ENCODE measurements at regions not wholly inside any gene's neighbourhood (a gene's known extent, or its start where the extent isn't known, plus 50 kb on each side); places are given as distances from the start of the nearest gene placed in this dataset.

DNA sequence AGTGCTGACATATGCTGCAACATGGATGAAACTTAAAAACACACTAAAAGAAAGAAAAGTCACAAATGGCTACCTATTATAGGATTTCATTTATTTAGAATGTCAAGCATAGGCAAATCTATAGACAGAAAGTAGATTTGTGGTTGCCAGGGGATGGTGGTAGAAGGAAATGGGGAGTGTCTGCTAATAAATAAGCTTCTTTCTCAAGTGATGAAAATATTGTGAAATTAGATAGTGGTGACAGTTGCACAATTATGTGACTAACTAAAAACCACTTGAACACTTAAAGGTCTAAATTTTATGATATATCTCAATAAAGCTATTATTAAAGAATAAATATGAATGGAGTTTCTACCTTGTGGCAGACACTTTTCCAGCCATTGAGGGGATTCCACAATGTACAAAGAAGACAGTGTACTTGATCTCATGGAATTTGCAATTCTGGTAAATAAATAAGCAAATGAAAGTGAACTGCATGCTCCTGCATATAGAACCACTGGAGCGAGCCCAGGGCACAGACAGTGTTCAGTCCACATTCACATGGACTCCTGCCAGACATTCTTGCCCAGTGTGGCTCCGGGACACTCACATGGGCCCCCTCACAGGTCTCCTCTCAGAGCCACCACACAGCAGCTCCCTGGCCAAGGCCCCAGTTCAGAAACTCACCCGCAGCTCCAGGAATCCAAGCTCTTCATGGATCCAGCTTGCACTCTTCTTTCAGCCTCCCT, 107.1 kb upstream of the ARID2 start:
- Histone ChIP-seq H3K4me1 (ENCODE audit: control insufficient read depth, extremely low read depth, insufficient read depth, low read length) (no peaks in the 10 kb centered on the region), H3K79me2 (ENCODE audit: control insufficient read depth, insufficient read depth, low read length) (no peaks in the 10 kb centered on the region), H3K9me3 (replicated peaks; ENCODE audit: control insufficient read depth, insufficient read depth, low read length) (no peaks in the 10 kb centered on the region), H4K20me1 (replicated peaks; ENCODE audit: control insufficient read depth, extremely low read depth, insufficient read depth, low read length) (no peaks in the 10 kb centered on the region), H3K36me3 (ENCODE audit: control insufficient read depth in 2 of 2, extremely low read depth in 1 of 2, insufficient read depth in 2 of 2, low read length in 2 of 2) (no peaks in the 10 kb centered on the region), H3K9ac (replicated peaks; ENCODE audit: extremely low read depth, insufficient read depth, low read length) (no peak overlapping the region), H3K9me1 (replicated peaks; ENCODE audit: control insufficient read depth, extremely low read depth, insufficient read depth, low read length) (no peaks in the 10 kb centered on the region), H3K27ac (ENCODE audit: insufficient read depth, low read depth, low read length) (no peak overlapping the region), H3K27me3 (ENCODE audit: control insufficient read depth in 2 of 2, insufficient read depth in 2 of 2, low read length in 2 of 2) (peaks cover 5 to 12% of the 10 kb centered on the region in 2 experiments), H3K4me3 (replicated peaks in 1 of 3; ENCODE audit: insufficient read depth in 1 of 3, low read depth in 1 of 3, low read length in 3 of 3) (no peak overlapping the region), H3K4me2 (ENCODE audit: insufficient read depth, low read length) (no peak overlapping the region), H2AFZ (ENCODE audit: low read depth, low read length) (no peak overlapping the region)
- dilution Hi-C loops (cut with MboI; ENCODE audit: extremely low pct_ligation_motif_present, low sequenced_read_pairs) (no loop called here), intact Hi-C loops (cut with micrococcal nuclease) (no loop called here)
- no TSS peak for BruUV-seq (replicated peaks)
- no peak for FAIRE-seq
- CTCF ChIA-PET = no interaction called here
- no peak for DNase-seq (ENCODE audit: low read depth, low spot score)
- POLR2A ChIA-PET = no interaction called here
- TF ChIP-seq JUN (IDR thresholded peaks at IDR 0.05; ENCODE audit: borderline replicate concordance, insufficient read depth, insufficient read length, low read depth) (no peak), EZH2 (IDR thresholded peaks at IDR 0.05; ENCODE audit: borderline replicate concordance, low read depth, low read length, severe bottlenecking) (no peak), POLR2A (IDR thresholded peaks at IDR 0.05; ENCODE audit: low read depth, low read length) (no peak)
- TF ChIP-seq, protein P1, sequence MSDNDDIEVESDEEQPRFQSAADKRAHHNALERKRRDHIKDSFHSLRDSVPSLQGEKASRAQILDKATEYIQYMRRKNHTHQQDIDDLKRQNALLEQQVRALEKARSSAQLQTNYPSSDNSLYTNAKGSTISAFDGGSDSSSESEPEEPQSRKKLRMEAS (IDR thresholded peaks at IDR 0.05; ENCODE audit: insufficient read depth, insufficient read length) = no peak

DNA sequence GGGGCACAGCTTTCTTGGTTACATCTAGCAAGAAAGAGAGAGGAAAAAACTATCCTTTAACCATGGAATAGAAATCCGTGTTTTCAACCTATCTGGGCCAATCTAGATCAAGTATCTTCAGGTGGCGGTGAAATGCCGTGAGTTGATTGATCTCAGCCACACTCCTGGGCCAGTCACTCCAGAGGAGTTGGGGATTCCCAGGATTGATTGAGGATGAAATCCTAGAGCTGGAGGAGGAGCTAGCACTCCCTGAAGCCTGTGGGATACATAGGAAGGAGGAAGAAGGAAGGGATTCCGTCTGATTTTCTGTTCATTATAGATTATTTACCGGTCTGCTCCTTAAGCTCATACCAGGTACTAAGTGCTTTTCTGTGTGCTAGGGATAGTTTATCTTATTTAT, 106.3 kb upstream of the ARID2 start:
- Histone ChIP-seq H3K27me3 (ENCODE audit: control insufficient read depth in 2 of 2, insufficient read depth in 2 of 2, low read length in 2 of 2) (peaks cover 6 to 20% of the 10 kb centered on the region in 2 experiments), H3K4me3 (replicated peaks in 1 of 3; ENCODE audit: insufficient read depth in 1 of 3, low read depth in 1 of 3, low read length in 3 of 3) (no peak overlapping the region), H3K4me2 (ENCODE audit: insufficient read depth, low read length) (no peak overlapping the region), H3K36me3 (ENCODE audit: control insufficient read depth in 2 of 2, extremely low read depth in 1 of 2, insufficient read depth in 2 of 2, low read length in 2 of 2) (no peaks in the 10 kb centered on the region), H4K20me1 (replicated peaks; ENCODE audit: control insufficient read depth, extremely low read depth, insufficient read depth, low read length) (no peaks in the 10 kb centered on the region), H3K9ac (replicated peaks; ENCODE audit: extremely low read depth, insufficient read depth, low read length) (no peak overlapping the region), H2AFZ (ENCODE audit: low read depth, low read length) (no peak overlapping the region), H3K9me3 (replicated peaks; ENCODE audit: control insufficient read depth, insufficient read depth, low read length) (no peaks in the 10 kb centered on the region), H3K79me2 (ENCODE audit: control insufficient read depth, insufficient read depth, low read length) (no peaks in the 10 kb centered on the region), H3K9me1 (replicated peaks; ENCODE audit: control insufficient read depth, extremely low read depth, insufficient read depth, low read length) (no peaks in the 10 kb centered on the region), H3K27ac (ENCODE audit: insufficient read depth, low read depth, low read length) (no peak overlapping the region), H3K4me1 (ENCODE audit: control insufficient read depth, extremely low read depth, insufficient read depth, low read length) (no peaks in the 10 kb centered on the region)
- ChIA-PET POLR2A (no interaction called here), CTCF (no interaction called here)
- intact Hi-C loops (cut with micrococcal nuclease) = no loop called here
- no TSS peak for BruUV-seq (replicated peaks)
- TF ChIP-seq POLR2A (IDR thresholded peaks at IDR 0.05; ENCODE audit: low read depth, low read length) = no peak
- no peak for FAIRE-seq
- dilution Hi-C loops (cut with MboI; ENCODE audit: extremely low pct_ligation_motif_present, low sequenced_read_pairs) = no loop called here
- DNase-seq (ENCODE audit: low read depth, low spot score) = no peak

Measured in endothelial cell of umbilical vein (primary cell).